OCI-LY7 (cell line): ENCODE measurements at regions not wholly inside any gene's neighbourhood (a gene's known extent, or its start where the extent isn't known, plus 50 kb on each side); places are given as distances from the start of the nearest gene placed in this dataset.

Experiments
- BruUV-seq: library from RNA; stranded (reverse); fragments of 400-500 nt; replicated peaks from 2 replicates; lab custom pipeline; 2021; lab: Mats Ljungman, UMichigan
- CTCF ChIA-PET: fragments of 300-600 bp; sonication (Branson Sonifier 250); formaldehyde crosslinking; loops from one replicate; lab custom pipeline; 2022; ENCODE audit warnings: antibody characterized with exemption; ENCODE audit not compliant: unreplicated experiment; lab: Charles Lee
- POLR2A ChIA-PET: fragments of 300-600 bp; sonication (Branson Sonifier 250); formaldehyde crosslinking; loops from one replicate; lab custom pipeline; 2022; ENCODE audit warnings: antibody characterized with exemption; lab: Charles Lee
- DNase-seq: peaks from one replicate; pipeline ENCODE4 v3.0.0-alpha.2; 2015; ENCODE audit warnings: low spot score
- H2AFZ ChIP-seq: fragments of 200-600 bp; sonication (generic), shearing (Covaris generic); 2 replicates; pipeline ENCODE4 v1.6.1; 2014; ENCODE audit warnings: mild to moderate bottlenecking, antibody characterized with exemption, low read length, moderate library complexity
- H3K27ac ChIP-seq: fragments of 200-600 bp; sonication (generic); 2 replicates; pipeline ENCODE4 v1.5.1; 2014; ENCODE audit warnings: mixed run types, low read depth, mild to moderate bottlenecking, moderate library complexity, low read length, inconsistent platforms; ENCODE audit not compliant: poor library complexity, severe bottlenecking
- H3K36me3 ChIP-seq: fragments of 200-600 bp; sonication (generic); 2 replicates; pipeline ENCODE4 v1.6.1; 2014; ENCODE audit warnings: mild to moderate bottlenecking, antibody characterized with exemption, low read length, moderate library complexity, mixed read lengths; ENCODE audit not compliant: insufficient read depth
- H3K4me1 ChIP-seq: fragments of 200-600 bp; sonication (generic); 2 replicates; pipeline ENCODE4 v1.5.1; 2014; ENCODE audit warnings: mild to moderate bottlenecking, low read length; ENCODE audit not compliant: insufficient read depth, poor library complexity, severe bottlenecking
- H3K4me2 ChIP-seq: fragments of 200-600 bp; sonication (generic); 2 replicates; pipeline ENCODE4 v1.6.1; 2014; ENCODE audit warnings: mild to moderate bottlenecking, low read length
- H3K4me3 ChIP-seq: fragments of 200-600 bp; sonication (generic); 2 replicates; pipeline ENCODE4 v1.5.1; 2014; ENCODE audit warnings: mild to moderate bottlenecking, low read depth, low read length; ENCODE audit not compliant: poor library complexity, severe bottlenecking
- H3K79me2 ChIP-seq: fragments of 200-600 bp; sonication (generic); 2 replicates; pipeline ENCODE4 v1.6.1; 2016; ENCODE audit warnings: low read depth, mild to moderate bottlenecking, low read length, moderate library complexity, mixed read lengths; ENCODE audit not compliant: insufficient read depth
- H3K9me2 ChIP-seq: fragments of 200-600 bp; sonication (generic); 2 replicates; pipeline ENCODE4 v1.6.1; 2016; ENCODE audit warnings: mild to moderate bottlenecking, low read length, mixed read lengths; ENCODE audit not compliant: insufficient read depth
- H3K9me3 ChIP-seq: fragments of 200-600 bp; sonication (generic); 2 replicates; pipeline ENCODE4 v1.6.1; 2014; ENCODE audit warnings: mild to moderate bottlenecking, mixed run types, low read length, mixed read lengths
- H4K20me1 ChIP-seq: fragments of 200-600 bp; sonication (generic); 2 replicates; pipeline ENCODE4 v1.6.1; 2014; ENCODE audit warnings: mild to moderate bottlenecking, antibody characterized with exemption, low read length, moderate library complexity, mixed read lengths; ENCODE audit not compliant: insufficient read depth
- CTCF ChIP-seq: fragments of 200-600 bp; sonication (generic); conservative IDR thresholded peaks from 2 replicates; pipeline ENCODE4 v1.5.1; 2014; ENCODE audit warnings: mild to moderate bottlenecking, antibody characterized with exemption, low read length, moderate library complexity, mixed read lengths
- EZH2phosphoT487 ChIP-seq: fragments of 200-600 bp; sonication (generic); IDR thresholded peaks from 2 replicates; pipeline ENCODE4 v1.6.1; 2018; ENCODE audit warnings: low read depth, borderline replicate concordance, mild to moderate bottlenecking, mixed run types, antibody characterized with exemption, low read length, moderate library complexity, mixed read lengths
- intact Hi-C: fragments of 100-400 bp; cut with micrococcal nuclease; formaldehyde crosslinking; loops from one replicate; pipeline ENCODE4 v1.10.0; 2022; ENCODE audit not compliant: unreplicated experiment

GRCh38 chr16:35752773-35753558, 2293.6 kb downstream of the TP53TG3F start:
- CTCF ChIA-PET = no interaction called here
- Histone ChIP-seq H3K4me1 (no peaks in the 10 kb centered on the region), H3K79me2 (no peaks in the 10 kb centered on the region), H4K20me1 (no peaks in the 10 kb centered on the region), H3K27ac (no peak overlapping the region), H3K4me3 (no peak overlapping the region), H3K9me3 (peaks cover 13% of the 10 kb centered on the region), H3K4me2 (no peak overlapping the region), H3K9me2 (no peaks in the 10 kb centered on the region), H2AFZ (no peak overlapping the region), H3K36me3 (no peaks in the 10 kb centered on the region)
- no TSS peak for BruUV-seq
- DNase-seq = no peak
- intact Hi-C loops = no loop called here
- POLR2A ChIA-PET = no interaction called here
- TF ChIP-seq EZH2phosphoT487 (no peak), CTCF (no peak)

DNA sequence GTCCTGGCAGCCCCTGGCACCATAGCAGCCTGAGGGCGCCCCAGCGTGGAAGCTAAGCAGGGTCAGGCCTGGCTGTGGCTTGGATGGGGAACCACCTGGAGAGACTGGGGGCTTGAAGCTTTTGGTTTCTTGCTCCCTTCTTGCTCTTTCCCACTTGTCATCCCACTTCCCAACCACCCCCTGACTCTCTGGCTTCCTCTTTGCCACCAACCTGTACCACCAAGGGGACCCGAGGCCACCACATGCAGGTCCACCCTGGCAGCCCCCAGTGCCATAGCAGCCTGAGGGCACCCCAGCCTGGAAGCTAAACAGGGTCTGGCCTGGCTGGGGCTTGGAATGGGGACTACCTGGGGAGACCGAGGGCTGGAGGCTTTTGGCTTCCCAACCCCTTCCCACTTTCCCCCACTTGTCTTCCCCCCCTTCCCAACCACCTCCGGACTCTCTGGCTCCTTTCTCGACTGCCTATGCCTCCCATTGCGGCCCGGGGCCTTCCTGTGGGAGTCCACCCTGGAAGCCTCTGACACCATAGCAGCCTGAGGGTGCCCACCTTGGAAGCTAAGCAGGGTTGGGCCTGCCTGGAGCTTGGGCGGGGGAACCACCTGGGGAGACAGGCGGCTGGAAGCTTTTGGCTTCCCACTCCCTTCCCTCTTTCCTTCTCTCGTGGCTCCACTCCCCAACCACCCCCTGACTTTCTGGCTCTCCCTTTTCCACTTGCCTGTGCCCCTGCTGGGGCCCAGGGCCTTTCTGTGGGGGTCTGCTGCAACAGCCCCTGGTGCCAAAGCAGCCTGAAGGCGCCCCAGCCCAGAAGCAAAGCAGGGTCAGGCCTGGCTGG, 2294.4 kb downstream of the TP53TG3F start:
- Histone ChIP-seq H3K27ac (no peak overlapping the region), H3K36me3 (no peaks in the 10 kb centered on the region), H3K4me2 (no peak overlapping the region), H3K4me1 (no peaks in the 10 kb centered on the region), H3K9me2 (no peaks in the 10 kb centered on the region), H3K9me3 (peaks cover 13% of the 10 kb centered on the region), H4K20me1 (no peaks in the 10 kb centered on the region), H2AFZ (no peak overlapping the region), H3K79me2 (no peaks in the 10 kb centered on the region), H3K4me3 (no peak overlapping the region)
- CTCF ChIA-PET = no interaction called here
- TF ChIP-seq EZH2phosphoT487 (no peak), CTCF (no peak)
- BruUV-seq = no TSS peak
- DNase-seq = no peak
- intact Hi-C loops = no loop called here
- POLR2A ChIA-PET = no interaction called here
